Muscle layer of duodenum (tissue), 2 donors: ENCODE measurements at regions not wholly inside any gene's neighbourhood (a gene's known extent, or its start where the extent isn't known, plus 50 kb on each side); places are given as distances from the start of the nearest gene placed in this dataset.

Source experiments
- H3K27ac ChIP-seq: one replicate; pipeline ENCODE4 v1.7.0; 2013; ENCODE audit warnings: mild to moderate bottlenecking, low read length
- H3K27me3 ChIP-seq: one replicate; pipeline ENCODE4 v1.7.0; 2013; ENCODE audit warnings: low read depth, mild to moderate bottlenecking, control low read depth, low read length
- H3K36me3 ChIP-seq, 2 donors: one replicate each; pipeline ENCODE4 v1.7.0; 2013; ENCODE audit warnings: low read length in 2 of 2, control low read depth in 1 of 2, mild to moderate bottlenecking in 1 of 2; ENCODE audit not compliant: insufficient read depth in 2 of 2, control insufficient read depth in 1 of 2
- H3K4me1 ChIP-seq, 2 donors: one replicate each; pipeline ENCODE4 v1.7.0; 2013; ENCODE audit warnings: low read length in 2 of 2, mild to moderate bottlenecking in 2 of 2, control low read depth in 1 of 2, moderate library complexity in 1 of 2; ENCODE audit not compliant: insufficient read depth in 2 of 2, control insufficient read depth in 1 of 2
- H3K4me3 ChIP-seq, 2 donors: one replicate each; pipeline ENCODE4 v1.7.0; 2013; ENCODE audit warnings: low read length in 2 of 2, low read depth in 1 of 2, mild to moderate bottlenecking in 1 of 2
- H3K9me3 ChIP-seq, 2 donors: one replicate each; pipeline ENCODE4 v1.7.0; 2013; ENCODE audit warnings: low read length in 2 of 2, control low read depth in 1 of 2, mild to moderate bottlenecking in 1 of 2; ENCODE audit not compliant: control insufficient read depth in 1 of 2
- donor health status: healthy.

DNA sequence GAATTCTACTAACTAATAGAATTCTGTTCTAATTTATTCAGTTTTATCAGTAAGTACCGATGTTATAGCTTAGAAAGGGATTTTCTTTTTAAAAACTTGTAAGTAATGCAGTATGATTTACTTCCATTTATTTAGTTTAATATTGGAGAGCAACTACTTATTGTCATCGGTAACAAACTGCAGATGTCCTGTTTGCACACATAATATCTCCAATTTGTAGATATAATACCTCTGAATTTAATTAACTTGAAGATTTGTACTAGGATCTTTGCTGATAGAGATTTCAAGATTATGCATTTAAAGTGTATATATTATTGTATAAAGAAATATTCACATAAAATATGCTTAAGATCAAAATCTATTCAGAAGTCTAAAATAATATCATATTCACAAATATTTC is 356.7 kb downstream of the PCDH17 start:
- H3K27ac ChIP-seq = no peak overlapping the region
- peaks cover 0 to 4% of the 10 kb centered on the region in 2 donors for H3K9me3 ChIP-seq
- no peaks in the 10 kb centered on the region for H3K27me3 ChIP-seq
- no peaks in the 10 kb centered on the region for H3K36me3 ChIP-seq
- no peaks in the 10 kb centered on the region for H3K4me1 ChIP-seq
- no peak overlapping the region for H3K4me3 ChIP-seq

DNA sequence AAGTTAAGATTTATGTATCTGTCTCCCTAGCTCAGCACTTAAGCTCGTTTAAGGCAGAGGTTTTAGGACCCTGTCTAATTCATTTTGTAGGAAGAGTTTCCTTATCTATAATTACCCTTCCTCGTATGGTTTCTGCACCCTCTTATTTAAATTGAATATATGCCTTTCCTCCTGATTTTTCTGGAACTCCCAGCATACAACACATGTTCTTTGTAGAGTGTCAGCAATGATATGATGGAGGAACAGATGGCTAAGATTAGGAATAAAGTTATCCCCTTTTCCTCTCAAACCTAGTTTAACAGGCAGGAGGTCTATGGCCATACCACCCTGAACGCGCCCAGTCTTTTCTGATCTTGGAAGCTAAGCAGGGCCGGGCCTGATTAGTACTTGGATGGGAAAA is 359.5 kb downstream of the PCDH17 start:
- Histone ChIP-seq H3K27ac (no peak overlapping the region), H3K27me3 (no peaks in the 10 kb centered on the region), H3K4me1 (no peaks in the 10 kb centered on the region), H3K36me3 (no peaks in the 10 kb centered on the region), H3K4me3 (no peak overlapping the region), H3K9me3 (peaks cover 0 to 2% of the 10 kb centered on the region in 2 donors)

DNA sequence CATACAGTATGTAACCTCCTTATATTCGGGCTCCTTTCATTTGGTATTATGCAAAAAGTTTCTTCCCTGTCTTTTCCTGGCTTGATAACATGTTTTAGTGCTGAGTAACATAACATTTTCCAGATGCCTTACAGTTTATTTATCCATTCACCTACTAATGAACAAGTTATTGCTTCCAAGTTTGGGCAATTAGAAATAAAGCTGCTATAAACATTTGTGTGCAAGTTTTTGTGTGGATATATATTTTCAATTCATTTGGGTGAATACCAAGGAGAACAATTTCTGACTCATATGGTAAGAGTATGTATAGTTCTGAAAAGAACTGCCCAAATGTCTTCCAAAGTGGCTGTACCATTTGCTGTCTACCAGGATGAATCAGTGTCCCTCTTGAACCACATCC is 360.9 kb downstream of the PCDH17 start:
- H3K27ac ChIP-seq = no peak overlapping the region
- no peaks in the 10 kb centered on the region for H3K4me1 ChIP-seq
- no peaks in the 10 kb centered on the region for H3K36me3 ChIP-seq
- no peak overlapping the region for H3K4me3 ChIP-seq
- no peaks in the 10 kb centered on the region for H3K9me3 ChIP-seq
- H3K27me3 ChIP-seq = no peaks in the 10 kb centered on the region

DNA sequence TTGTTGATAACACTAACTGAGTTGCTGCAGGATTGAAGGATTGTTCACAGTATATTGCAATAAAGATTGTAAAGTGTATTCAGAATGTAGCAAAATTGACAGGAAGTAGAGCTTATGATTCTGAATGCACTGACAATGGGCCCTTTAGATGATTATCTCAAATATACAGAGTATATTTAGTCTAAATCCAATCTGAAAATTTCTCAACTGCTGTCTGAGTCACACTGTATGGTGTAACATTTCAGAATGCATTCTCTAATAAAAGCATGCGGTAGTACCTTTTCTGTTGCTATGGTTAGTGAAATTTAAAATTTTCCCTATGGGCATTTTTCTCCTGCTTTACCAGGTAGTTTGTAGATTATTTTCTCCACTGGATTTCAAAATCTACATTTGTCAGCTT is 365.2 kb downstream of the PCDH17 start:
- Histone ChIP-seq H3K4me1 (no peaks in the 10 kb centered on the region), H3K9me3 (no peaks in the 10 kb centered on the region), H3K36me3 (no peaks in the 10 kb centered on the region), H3K27ac (no peak overlapping the region), H3K4me3 (no peak overlapping the region), H3K27me3 (no peaks in the 10 kb centered on the region)

DNA sequence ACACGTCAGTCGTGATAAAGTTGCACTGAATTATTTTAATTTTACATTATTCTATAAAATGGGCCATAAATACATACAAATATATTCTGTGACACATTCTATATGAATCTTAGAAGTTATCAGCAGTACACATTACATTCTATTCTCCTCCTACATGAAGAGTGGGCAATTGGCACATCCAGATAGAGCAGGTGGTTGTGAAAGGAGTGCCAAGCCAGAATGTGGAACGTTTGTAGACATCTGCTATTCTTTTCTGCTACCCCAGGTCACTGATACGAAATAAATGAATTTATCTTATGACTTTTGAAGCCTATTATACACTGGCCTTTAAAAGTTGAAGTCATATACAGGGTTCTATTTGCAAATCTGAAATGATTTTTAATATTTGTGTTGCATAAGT is 373.2 kb downstream of the PCDH17 start:
- no peaks in the 10 kb centered on the region for H3K9me3 ChIP-seq

DNA sequence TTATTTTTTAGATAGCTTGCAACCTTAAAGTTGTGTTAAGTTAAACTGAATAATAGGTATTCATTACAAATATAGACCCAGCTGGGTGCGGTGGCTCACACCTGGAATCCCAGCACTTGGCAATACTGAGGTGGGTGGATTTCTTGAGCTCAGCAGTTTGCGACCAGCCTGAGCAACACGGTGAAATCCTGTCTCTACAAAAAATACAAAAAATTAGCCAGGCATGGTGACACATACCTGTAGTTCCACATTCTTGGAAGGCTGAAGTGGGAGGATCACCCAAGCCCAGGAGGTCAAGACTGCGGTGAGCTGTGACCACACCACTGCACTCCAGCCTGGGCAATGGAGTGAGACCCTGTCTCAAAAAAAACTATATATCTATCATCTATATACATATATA is 386.5 kb downstream of the PCDH17 start:
- Histone ChIP-seq H3K4me1 (no peaks in the 10 kb centered on the region), H3K27ac (no peak overlapping the region), H3K36me3 (no peaks in the 10 kb centered on the region), H3K9me3 (no peaks in the 10 kb centered on the region), H3K4me3 (no peak overlapping the region), H3K27me3 (no peaks in the 10 kb centered on the region)

More for the DNA sequence above, 373.2 kb downstream of the PCDH17 start:
- Histone ChIP-seq H3K4me1 (no peaks in the 10 kb centered on the region), H3K4me3 (no peak overlapping the region), H3K27ac (no peak overlapping the region), H3K27me3 (no peaks in the 10 kb centered on the region), H3K36me3 (no peaks in the 10 kb centered on the region)

DNA sequence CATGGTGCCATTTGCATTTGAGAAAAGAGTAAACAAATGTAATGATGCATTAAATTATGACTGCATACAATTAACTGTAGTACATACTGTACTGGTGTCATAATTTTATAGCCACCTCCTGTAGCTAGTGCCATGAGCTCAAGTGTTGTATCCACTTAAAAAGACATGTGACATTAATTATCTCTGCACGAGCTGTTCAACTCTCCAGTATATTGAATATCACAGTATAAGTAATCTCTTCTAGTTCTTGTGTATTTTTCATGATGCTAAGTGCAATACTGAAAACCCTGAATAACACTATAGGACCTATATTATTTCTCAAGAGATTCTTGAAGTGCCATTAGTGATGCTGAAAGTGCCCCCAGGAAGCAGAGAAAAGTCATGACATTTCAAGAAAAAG is 387.3 kb downstream of the PCDH17 start:
- Histone ChIP-seq H3K9me3 (no peaks in the 10 kb centered on the region), H3K27me3 (no peaks in the 10 kb centered on the region), H3K4me1 (no peaks in the 10 kb centered on the region), H3K4me3 (no peak overlapping the region), H3K36me3 (no peaks in the 10 kb centered on the region), H3K27ac (no peak overlapping the region)

DNA sequence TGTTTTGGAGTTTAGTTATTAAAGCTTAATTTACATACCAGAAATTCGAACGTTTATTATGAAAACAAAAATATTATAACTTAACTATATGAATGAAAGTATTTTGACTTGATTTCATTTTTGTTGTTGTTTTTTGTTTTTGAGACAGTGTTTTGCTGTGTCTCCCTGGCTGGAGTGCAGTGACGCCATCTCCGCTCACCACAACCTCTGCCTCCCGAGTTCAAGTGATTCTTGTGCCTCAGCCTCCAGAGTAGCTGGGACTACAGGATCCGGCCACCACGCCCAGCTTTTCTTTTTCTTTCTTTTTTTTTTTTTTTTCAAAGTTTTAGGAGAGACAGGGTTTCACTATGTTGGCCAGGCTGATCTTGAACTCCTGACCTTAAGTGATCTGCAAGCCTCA is 392.6 kb downstream of the PCDH17 start:
- no peaks in the 10 kb centered on the region for H3K36me3 ChIP-seq
- H3K27ac ChIP-seq = no peak overlapping the region
- no peaks in the 10 kb centered on the region for H3K4me1 ChIP-seq
- no peaks in the 10 kb centered on the region for H3K9me3 ChIP-seq
- H3K27me3 ChIP-seq = no peaks in the 10 kb centered on the region
- no peak overlapping the region for H3K4me3 ChIP-seq

DNA sequence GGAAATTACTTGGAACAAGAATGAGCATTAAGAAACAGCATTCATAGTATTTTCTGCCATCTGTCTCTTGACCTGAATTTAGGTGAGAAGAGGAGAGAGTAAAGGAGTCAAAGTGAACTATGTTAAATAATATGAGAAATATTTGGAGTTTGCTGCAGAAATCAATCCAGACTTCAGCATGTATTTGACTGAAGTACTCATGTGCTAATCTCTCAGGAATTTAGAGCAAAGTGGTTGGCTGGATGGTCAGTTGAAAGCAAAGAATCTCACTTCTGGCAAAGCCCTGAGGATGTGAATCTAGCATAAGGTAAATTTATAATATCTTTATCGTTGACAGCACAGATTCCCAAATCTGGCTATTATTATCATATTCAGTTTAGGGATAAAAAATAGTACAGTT is 394.3 kb downstream of the PCDH17 start:
- no peaks in the 10 kb centered on the region for H3K4me1 ChIP-seq
- no peaks in the 10 kb centered on the region for H3K36me3 ChIP-seq
- H3K4me3 ChIP-seq = no peak overlapping the region
- no peaks in the 10 kb centered on the region for H3K9me3 ChIP-seq
- no peak overlapping the region for H3K27ac ChIP-seq
- no peaks in the 10 kb centered on the region for H3K27me3 ChIP-seq

DNA sequence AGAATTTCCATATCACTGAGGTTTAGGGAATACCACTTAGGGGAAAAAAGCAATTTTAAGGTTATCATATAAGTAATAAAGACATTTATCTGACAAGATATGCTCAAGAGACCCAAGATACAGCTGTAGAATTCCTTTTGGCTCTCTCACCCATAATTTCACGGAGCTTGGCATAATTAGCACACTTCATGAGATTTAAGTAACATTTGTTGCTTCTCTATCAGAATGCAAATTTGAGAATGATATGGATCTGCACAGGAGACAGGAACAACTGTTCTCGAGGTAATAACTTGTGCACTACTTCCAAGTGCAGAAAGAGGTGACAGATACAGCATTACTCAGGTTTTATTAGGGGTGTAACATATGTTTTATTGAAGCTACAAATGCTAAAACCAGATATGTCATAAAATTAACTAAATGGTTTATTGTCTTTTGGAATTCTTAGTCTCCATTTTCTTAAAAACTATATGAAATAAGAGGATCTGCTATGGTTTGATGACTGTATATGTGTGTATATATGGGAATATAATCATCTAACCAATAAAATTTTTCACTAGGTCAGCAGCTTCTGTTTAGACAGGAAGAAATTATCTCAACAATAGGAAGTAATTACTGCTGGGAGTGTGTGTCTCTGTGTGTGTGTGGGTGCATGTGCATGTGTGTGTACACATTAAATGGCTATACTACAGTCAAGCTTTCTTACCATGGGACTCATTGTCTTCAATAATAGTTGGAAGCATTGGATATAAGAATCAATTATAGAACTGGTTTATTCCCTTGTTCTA is 401.3 kb downstream of the PCDH17 start:
- H3K4me3 ChIP-seq = no peak overlapping the region
- no peaks in the 10 kb centered on the region for H3K36me3 ChIP-seq
- H3K9me3 ChIP-seq = no peaks in the 10 kb centered on the region
- H3K27me3 ChIP-seq = no peaks in the 10 kb centered on the region
- no peak overlapping the region for H3K27ac ChIP-seq
- no peaks in the 10 kb centered on the region for H3K4me1 ChIP-seq

DNA sequence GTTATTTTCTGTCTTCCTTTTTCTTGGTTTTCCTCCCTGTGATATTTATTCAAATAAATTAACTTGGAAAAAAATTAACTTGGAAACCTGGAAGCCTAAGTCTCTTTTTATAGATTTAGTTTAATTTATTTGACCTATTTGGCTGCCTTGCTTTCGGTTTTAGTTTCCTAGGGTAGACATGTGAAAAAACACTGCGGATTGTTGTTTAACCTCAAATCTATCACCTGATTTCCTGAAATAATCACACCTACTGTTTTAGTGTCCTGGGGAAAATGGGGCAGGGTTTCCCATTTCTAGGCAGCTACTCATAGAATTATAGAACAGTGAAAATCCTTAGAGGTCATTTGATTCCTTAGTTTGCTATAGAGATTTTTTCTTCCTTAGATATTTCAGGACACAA is 412.4 kb downstream of the PCDH17 start:
- no peaks in the 10 kb centered on the region for H3K27me3 ChIP-seq
- H3K27ac ChIP-seq = no peak overlapping the region
- H3K36me3 ChIP-seq = no peaks in the 10 kb centered on the region
- no peaks in the 10 kb centered on the region for H3K9me3 ChIP-seq
- no peak overlapping the region for H3K4me3 ChIP-seq
- H3K4me1 ChIP-seq = no peaks in the 10 kb centered on the region

DNA sequence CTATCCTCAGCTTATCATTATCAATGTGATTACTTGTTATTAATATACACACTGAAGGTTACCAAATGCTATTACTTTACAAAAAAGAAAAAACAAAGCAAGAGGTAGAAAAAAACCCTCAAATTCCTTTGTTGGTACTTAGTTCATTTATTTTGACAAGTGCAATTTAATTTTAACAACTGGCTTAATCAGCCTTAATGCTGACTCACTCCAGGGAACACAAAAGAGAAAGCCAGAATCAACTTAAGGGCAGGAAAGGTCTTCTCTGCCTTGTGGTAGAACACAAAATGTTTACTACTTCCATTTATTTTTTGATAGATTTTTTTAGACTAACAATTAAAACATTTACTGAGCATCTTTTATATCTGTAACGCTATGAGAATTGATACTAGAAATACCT is 417.1 kb downstream of the PCDH17 start:
- H3K4me1 ChIP-seq = no peaks in the 10 kb centered on the region
- H3K36me3 ChIP-seq = no peaks in the 10 kb centered on the region
- no peaks in the 10 kb centered on the region for H3K9me3 ChIP-seq
- no peaks in the 10 kb centered on the region for H3K27me3 ChIP-seq
- H3K4me3 ChIP-seq = no peak overlapping the region
- no peak overlapping the region for H3K27ac ChIP-seq
